IMR-90 (cell line): ENCODE measurements at regions not wholly inside any gene's neighbourhood (a gene's known extent, or its start where the extent isn't known, plus 50 kb on each side); places are given as distances from the start of the nearest gene placed in this dataset.

Source experiments
- BHLHE40 ChIP-seq: fragments of 150-350 bp; IDR thresholded peaks from 2 replicates; pipeline ENCODE4 v1.6.1; 2016; ENCODE audit warnings: mild to moderate bottlenecking, low read depth, low read length
- CEBPB ChIP-seq: IDR thresholded peaks from 2 replicates; pipeline ENCODE4 v1.6.1; 2012; ENCODE audit warnings: low read depth, low read length, improper control_type of control experiment
- CHD1 ChIP-seq: IDR thresholded peaks from 2 replicates; pipeline ENCODE4 v1.6.1; 2012; ENCODE audit warnings: low read depth, low read length, improper control_type of control experiment
- FOS ChIP-seq: fragments of 150-350 bp; IDR thresholded peaks from 2 replicates; pipeline ENCODE4 v1.6.1; 2016; ENCODE audit warnings: low read depth, low read length
- MAZ ChIP-seq: IDR thresholded peaks from 2 replicates; pipeline ENCODE4 v1.6.1; 2012; ENCODE audit warnings: low read depth, mild to moderate bottlenecking, low read length, improper control_type of control experiment, moderate library complexity, borderline replicate concordance
- NFE2L2 ChIP-seq: fragments of 150-350 bp; IDR thresholded peaks from 2 replicates; pipeline ENCODE4 v1.6.1; 2016; ENCODE audit warnings: low read depth, mild to moderate bottlenecking, low read length
- POLR2A ChIP-seq: IDR thresholded peaks from 2 replicates; pipeline ENCODE4 v1.6.1; 2012; ENCODE audit warnings: mild to moderate bottlenecking, low read depth, low read length
- RAD21 ChIP-seq: IDR thresholded peaks from 2 replicates; pipeline ENCODE4 v1.6.1; 2012; ENCODE audit warnings: low read length, improper control_type of control experiment
- RCOR1 ChIP-seq: IDR thresholded peaks from 2 replicates; pipeline ENCODE4 v1.6.1; 2012; ENCODE audit warnings: mild to moderate bottlenecking, low read length, improper control_type of control experiment; ENCODE audit not compliant: insufficient replicate concordance
- RFX5 ChIP-seq: IDR thresholded peaks from 2 replicates; pipeline ENCODE4 v1.8.0; 2012; ENCODE audit warnings: low read depth, mild to moderate bottlenecking, low read length, moderate library complexity
- SMC3 ChIP-seq: fragments of 150-350 bp; IDR thresholded peaks from 2 replicates; pipeline ENCODE4 v1.6.1; 2016; ENCODE audit warnings: low read depth, mild to moderate bottlenecking, antibody characterized with exemption, low read length, moderate library complexity
- TF ChIP-seq, protein P1 (sequence below): conservative IDR thresholded peaks from 2 replicates; pipeline ENCODE4 v1.5.1; 2012; ENCODE audit warnings: mild to moderate bottlenecking, low read depth, low read length, improper control_type of control experiment
- TF ChIP-seq, protein P2 (sequence below): fragments of 150-350 bp; IDR thresholded peaks from 2 replicates; pipeline ENCODE4 v1.6.1; 2017; ENCODE audit warnings: mild to moderate bottlenecking, antibody characterized with exemption, low read length, low read depth
- TF ChIP-seq, protein P3 (sequence below): fragments of 150-350 bp; IDR thresholded peaks from 2 replicates; pipeline ENCODE4 v1.6.1; 2016; ENCODE audit warnings: low read depth, mild to moderate bottlenecking, low read length, moderate library complexity, borderline replicate concordance

DNA sequence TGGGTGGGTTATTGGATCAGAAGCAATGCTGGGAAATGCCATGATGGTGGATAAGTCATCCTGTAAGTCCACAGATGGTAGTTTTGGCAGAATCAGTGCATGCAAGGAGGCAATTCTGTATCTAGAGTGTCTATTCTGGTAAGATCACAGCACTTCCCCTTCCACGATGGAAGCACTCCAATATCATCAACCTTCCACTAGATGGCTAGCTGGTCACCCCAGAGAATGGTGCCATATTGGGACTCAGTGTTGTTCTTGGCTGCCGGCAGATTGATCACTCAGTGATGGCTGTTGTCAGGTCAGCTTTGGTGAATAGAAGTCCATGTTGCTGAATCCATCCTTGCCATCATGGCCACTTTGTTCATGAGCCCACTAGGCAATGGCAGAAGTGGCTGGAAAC is 553.5 kb downstream of the CSNK1G3 start:
- TF ChIP-seq CEBPB, result no peak
- TF ChIP-seq, protein P1, sequence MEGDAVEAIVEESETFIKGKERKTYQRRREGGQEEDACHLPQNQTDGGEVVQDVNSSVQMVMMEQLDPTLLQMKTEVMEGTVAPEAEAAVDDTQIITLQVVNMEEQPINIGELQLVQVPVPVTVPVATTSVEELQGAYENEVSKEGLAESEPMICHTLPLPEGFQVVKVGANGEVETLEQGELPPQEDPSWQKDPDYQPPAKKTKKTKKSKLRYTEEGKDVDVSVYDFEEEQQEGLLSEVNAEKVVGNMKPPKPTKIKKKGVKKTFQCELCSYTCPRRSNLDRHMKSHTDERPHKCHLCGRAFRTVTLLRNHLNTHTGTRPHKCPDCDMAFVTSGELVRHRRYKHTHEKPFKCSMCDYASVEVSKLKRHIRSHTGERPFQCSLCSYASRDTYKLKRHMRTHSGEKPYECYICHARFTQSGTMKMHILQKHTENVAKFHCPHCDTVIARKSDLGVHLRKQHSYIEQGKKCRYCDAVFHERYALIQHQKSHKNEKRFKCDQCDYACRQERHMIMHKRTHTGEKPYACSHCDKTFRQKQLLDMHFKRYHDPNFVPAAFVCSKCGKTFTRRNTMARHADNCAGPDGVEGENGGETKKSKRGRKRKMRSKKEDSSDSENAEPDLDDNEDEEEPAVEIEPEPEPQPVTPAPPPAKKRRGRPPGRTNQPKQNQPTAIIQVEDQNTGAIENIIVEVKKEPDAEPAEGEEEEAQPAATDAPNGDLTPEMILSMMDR, result no peak
- TF ChIP-seq CHD1, result no peak
- TF ChIP-seq, protein P2, sequence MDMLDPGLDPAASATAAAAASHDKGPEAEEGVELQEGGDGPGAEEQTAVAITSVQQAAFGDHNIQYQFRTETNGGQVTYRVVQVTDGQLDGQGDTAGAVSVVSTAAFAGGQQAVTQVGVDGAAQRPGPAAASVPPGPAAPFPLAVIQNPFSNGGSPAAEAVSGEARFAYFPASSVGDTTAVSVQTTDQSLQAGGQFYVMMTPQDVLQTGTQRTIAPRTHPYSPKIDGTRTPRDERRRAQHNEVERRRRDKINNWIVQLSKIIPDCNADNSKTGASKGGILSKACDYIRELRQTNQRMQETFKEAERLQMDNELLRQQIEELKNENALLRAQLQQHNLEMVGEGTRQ, result no peak
- no peak for TF ChIP-seq RFX5
- no peak for TF ChIP-seq POLR2A
- TF ChIP-seq, protein P3, sequence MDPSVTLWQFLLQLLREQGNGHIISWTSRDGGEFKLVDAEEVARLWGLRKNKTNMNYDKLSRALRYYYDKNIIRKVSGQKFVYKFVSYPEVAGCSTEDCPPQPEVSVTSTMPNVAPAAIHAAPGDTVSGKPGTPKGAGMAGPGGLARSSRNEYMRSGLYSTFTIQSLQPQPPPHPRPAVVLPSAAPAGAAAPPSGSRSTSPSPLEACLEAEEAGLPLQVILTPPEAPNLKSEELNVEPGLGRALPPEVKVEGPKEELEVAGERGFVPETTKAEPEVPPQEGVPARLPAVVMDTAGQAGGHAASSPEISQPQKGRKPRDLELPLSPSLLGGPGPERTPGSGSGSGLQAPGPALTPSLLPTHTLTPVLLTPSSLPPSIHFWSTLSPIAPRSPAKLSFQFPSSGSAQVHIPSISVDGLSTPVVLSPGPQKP, result no peak
- TF ChIP-seq SMC3, result no peak
- no peak for TF ChIP-seq MAZ
- no peak for TF ChIP-seq BHLHE40
- no peak for TF ChIP-seq FOS
- no peak for TF ChIP-seq RCOR1
- no peak for TF ChIP-seq RAD21
- TF ChIP-seq NFE2L2, result no peak
